ENCODE measurements at regions not wholly inside any gene's neighbourhood (a gene's known extent, or its start where the extent isn't known, plus 50 kb on each side); places are given as distances from the start of the nearest gene placed in this dataset.

DNA sequence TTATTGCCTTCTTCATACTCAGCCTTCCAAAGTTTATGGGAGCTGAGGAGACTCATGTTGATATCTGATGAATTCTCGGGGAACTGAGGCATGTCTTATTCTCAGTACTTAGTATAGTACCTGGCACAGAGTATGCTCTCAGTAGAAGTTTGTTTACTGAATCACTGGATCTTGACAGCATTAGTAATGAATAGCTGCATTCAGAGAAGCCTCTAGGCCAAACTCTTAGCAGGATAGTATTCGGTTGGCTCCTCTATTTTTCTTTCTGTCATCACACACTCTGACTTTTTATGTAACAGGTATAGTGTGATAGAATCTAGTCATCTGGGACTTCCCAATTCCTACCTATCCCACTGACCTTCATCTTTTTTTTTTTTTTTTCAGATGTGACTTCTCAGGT, 566.4 kb upstream of the MAN1A1 start:
- ChIA-PET CTCF (interaction anchor here (1.2 kb wide), 1 partner anchor 11 kb away, joined by 3 read pairs; no protein-coding TSS in a partner anchor), POLR2A (no interaction called here)
- TF ChIP-seq, protein P1, sequence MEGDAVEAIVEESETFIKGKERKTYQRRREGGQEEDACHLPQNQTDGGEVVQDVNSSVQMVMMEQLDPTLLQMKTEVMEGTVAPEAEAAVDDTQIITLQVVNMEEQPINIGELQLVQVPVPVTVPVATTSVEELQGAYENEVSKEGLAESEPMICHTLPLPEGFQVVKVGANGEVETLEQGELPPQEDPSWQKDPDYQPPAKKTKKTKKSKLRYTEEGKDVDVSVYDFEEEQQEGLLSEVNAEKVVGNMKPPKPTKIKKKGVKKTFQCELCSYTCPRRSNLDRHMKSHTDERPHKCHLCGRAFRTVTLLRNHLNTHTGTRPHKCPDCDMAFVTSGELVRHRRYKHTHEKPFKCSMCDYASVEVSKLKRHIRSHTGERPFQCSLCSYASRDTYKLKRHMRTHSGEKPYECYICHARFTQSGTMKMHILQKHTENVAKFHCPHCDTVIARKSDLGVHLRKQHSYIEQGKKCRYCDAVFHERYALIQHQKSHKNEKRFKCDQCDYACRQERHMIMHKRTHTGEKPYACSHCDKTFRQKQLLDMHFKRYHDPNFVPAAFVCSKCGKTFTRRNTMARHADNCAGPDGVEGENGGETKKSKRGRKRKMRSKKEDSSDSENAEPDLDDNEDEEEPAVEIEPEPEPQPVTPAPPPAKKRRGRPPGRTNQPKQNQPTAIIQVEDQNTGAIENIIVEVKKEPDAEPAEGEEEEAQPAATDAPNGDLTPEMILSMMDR (IDR thresholded peaks at IDR 0.05; ENCODE audit: control extremely low read depth, extremely low read depth, low read depth, missing control alignments): no peak

DNA sequence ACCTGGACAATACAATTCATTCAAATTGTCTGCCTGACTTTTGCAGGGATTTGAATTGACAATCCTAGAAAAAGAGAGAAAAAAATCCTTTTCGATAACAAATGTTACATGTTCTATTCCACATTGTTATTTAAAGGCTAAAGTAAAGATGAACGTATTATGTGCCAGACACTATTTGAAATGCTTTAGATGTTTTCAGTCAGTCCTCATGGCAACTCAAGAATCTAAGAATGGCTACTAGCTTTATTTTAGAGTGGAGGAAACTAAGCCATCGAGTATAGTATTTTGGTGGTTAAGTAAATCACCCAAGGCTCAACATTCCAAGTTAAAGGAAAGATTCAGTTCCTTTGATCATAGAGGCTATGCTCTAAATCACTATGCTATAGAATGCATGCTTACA, 558.6 kb upstream of the MAN1A1 start:
- TF ChIP-seq, protein P1 (IDR thresholded peaks at IDR 0.05; ENCODE audit: control extremely low read depth, extremely low read depth, low read depth, missing control alignments): no peak
- DNase-seq (ENCODE audit: extremely low spot score): no peak
- ChIA-PET CTCF (interaction anchor here (1.2 kb wide), 1 partner anchor 120 kb away, joined by 4 read pairs; no protein-coding TSS in a partner anchor), POLR2A (interaction anchor here (0.6 kb wide), 1 partner anchor 20 kb away, joined by 3 read pairs; no protein-coding TSS in a partner anchor)

More for the DNA sequence above, 566.4 kb upstream of the MAN1A1 start:
- no peak for DNase-seq (ENCODE audit: extremely low spot score)

DNA sequence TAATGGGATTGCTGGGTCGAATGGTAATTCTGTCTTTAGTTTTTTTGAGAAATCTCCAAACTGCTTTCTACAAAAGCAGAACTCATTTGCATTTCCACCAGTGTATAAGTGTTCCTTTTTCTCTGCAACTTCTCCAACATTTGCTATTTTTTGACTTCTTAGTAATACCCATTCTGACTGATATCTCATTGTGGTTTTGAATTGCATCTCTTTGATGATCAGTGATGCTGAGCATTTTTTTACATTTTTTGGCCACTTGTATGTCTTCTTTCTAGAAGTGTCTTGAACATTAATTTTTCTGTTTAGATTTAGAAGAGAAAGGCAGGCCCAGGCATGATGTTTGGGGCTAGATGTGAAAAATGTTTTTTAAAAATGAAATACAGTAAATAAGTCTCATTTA, 553.1 kb upstream of the MAN1A1 start:
- no peak for DNase-seq (ENCODE audit: extremely low spot score)
- POLR2A ChIA-PET: no interaction called here
- CTCF ChIA-PET: no interaction called here
- TF ChIP-seq, protein P1 (IDR thresholded peaks at IDR 0.05; ENCODE audit: control extremely low read depth, extremely low read depth, low read depth, missing control alignments): no peak

- TF ChIP-seq, protein P1 (IDR thresholded peaks at IDR 0.05; ENCODE audit: control extremely low read depth, extremely low read depth, low read depth, missing control alignments): no peak
- DNase-seq (ENCODE audit: extremely low spot score): no peak
- ChIA-PET POLR2A (no interaction called here), CTCF (no interaction called here)
These were observed 547.2 kb upstream of the MAN1A1 start for GRCh38 chr6:119896806-119897205.

DNA sequence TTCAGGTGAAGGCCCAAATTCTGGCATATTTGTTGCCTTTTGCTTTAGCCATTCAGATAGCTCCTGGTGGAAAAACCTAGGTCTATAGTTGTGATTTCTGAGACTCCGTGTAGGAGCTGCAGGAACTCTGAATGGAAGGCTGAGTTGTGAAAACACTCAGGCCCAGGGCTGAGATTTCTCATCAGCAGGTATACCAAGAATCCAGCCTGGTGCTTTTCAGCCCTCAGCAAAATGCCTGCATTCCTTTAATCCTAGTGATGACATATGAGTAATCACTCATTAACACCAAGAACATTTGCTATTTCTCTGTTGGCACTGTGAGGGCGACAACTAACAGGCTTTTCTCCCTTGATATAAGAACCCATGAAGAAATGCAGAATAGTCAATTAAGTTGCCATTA, 546.1 kb upstream of the MAN1A1 start:
- POLR2A ChIA-PET: no interaction called here
- CTCF ChIA-PET: no interaction called here
- TF ChIP-seq, protein P1 (IDR thresholded peaks at IDR 0.05; ENCODE audit: control extremely low read depth, extremely low read depth, low read depth, missing control alignments): no peak

DNA sequence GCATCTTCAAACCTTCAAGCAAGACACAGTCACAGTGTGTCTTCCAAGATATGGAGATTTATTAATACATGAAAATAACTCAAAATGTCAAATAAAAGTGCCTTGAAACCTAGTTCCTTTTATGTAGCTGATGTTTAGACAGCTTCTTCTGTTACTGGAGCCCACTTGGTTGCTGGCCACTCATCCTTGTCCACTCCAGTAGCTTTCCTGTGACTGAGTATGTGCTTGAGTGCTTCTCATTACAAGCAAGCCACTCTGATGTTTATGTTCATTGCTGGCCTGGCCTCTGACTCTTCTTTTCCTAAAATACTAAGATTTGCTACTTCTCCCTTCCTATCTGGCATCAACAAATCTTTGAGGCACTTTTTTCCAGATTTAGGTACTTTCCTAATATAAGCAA, 545.2 kb upstream of the MAN1A1 start:
- no peak for DNase-seq (ENCODE audit: extremely low spot score)
- ChIA-PET POLR2A (no interaction called here), CTCF (interaction anchor here (1.1 to 1.3 kb wide), 2 partner anchors 10 to 19 kb away, joined by 3 read pairs; no protein-coding TSS in a partner anchor)
- TF ChIP-seq, protein P1 (IDR thresholded peaks at IDR 0.05; ENCODE audit: control extremely low read depth, extremely low read depth, low read depth, missing control alignments): no peak

More for the DNA sequence above, 546.1 kb upstream of the MAN1A1 start:
- DNase-seq (ENCODE audit: extremely low spot score): no peak

Data from GM10248 (cell line).